T-helper 1 cell treated with Interleukin-12 subunit alpha and Interleukin-12 subunit beta and Interleukin-4 antibody, amounts not matched to agents 30 μg/mL and 1 μg/mL, for 36 hours (primary cell): ENCODE measurements at regions not wholly inside any gene's neighbourhood (a gene's known extent, or its start where the extent isn't known, plus 50 kb on each side); places are given as distances from the start of the nearest gene placed in this dataset.
"Not testable (repeated sequence)": the region's sequence is repeated elsewhere in the genome, so short reads cannot be mapped to it uniquely, and the experiment has no call there.

Source experiments
- H3K27ac Mint-ChIP-seq: one replicate; pipeline ENCODE4 v1.8.0; 2021; ENCODE audit warnings: mild to moderate bottlenecking, mixed read lengths
- H3K27me3 Mint-ChIP-seq: one replicate; pipeline ENCODE4 v1.8.0; 2021; ENCODE audit warnings: low read depth, mixed read lengths
- H3K36me3 Mint-ChIP-seq: one replicate; pipeline ENCODE4 v1.8.0; 2021; ENCODE audit warnings: low read depth, mixed read lengths
- H3K4me1 Mint-ChIP-seq: one replicate; pipeline ENCODE4 v1.8.0; 2021; ENCODE audit warnings: low read depth, mixed read lengths
- H3K4me3 Mint-ChIP-seq: one replicate; pipeline ENCODE4 v1.8.0; 2021; ENCODE audit warnings: mild to moderate bottlenecking, moderate library complexity, mixed read lengths
- H3K9me3 Mint-ChIP-seq: one replicate; pipeline ENCODE4 v1.8.0; 2021; ENCODE audit warnings: mixed read lengths

DNA sequence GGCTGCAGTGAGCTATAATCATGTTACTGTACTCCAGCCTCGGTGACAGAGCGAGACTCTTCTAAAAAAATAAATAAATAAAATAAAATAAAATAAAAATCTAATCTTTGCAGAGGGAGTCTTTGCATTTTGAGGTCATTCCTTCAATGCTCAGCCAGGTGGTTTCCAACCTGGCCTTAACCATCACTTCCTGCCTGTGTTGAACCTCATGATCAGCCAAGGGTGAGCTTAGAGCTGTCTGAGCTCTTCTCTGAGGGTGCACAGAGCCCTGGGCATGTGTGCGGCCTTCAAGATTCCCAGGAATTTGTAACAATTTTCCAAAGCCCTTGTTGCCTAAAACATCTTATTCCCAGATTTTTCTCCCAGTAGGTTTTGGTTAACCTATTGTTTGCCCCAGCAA lies 94.3 kb downstream of the KCNJ12 start:
- not testable (repeated sequence) for H3K27ac Mint-ChIP-seq, H3K36me3 Mint-ChIP-seq, H3K4me1 Mint-ChIP-seq, H3K4me3 Mint-ChIP-seq, H3K9me3 Mint-ChIP-seq
- H3K27me3 Mint-ChIP-seq, result peaks cover 22% of the 10 kb centered on the region

DNA sequence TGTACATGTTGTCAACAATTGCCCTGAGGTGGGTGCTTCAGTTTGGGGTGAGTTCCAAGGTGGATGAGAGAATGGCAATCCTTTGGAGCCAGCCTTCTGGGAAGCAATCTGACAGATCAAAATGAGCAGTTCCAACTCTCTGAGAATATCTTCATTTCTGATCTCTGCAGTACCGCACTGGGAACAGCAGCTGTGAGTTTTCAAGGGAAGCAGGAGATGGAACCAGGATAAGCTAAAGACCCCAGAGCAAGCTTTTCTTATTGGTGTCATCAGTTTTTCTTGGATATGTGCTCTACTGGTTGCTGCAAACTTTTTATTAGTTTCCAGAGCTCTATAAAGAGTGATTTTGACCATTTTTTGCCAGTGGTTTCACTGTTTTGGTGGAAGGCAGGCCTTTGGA lies 94.7 kb downstream of the KCNJ12 start:
- Mint-ChIP-seq H3K4me3 (no peak overlapping the region), H3K27ac (no peak overlapping the region), H3K4me1 (no peaks in the 10 kb centered on the region), H3K36me3 (no peaks in the 10 kb centered on the region), H3K27me3 (peaks cover 22% of the 10 kb centered on the region), H3K9me3 (no peaks in the 10 kb centered on the region)

DNA sequence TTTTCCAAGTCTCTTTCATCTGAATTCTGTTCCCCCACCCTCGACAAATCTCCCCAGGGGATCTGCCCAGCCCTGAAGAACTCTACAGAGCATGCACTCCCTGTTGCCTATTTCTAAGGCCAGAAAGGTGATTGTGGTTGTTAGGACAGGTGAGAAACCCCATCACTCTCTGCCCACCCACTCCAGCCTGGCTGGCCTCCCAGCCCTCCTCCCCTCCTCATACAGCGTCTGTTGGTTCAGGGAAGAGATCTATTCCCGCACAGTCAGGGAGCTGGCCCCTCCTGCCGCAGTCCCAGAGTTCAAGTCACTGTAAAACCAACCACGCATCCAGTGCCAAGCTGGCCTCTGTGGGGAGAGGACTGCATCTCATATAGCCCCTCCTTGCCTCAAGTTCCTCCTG lies 98.7 kb downstream of the KCNJ12 start:
- H3K27ac Mint-ChIP-seq, result no peak overlapping the region
- peaks cover 18% of the 10 kb centered on the region for H3K9me3 Mint-ChIP-seq
- H3K27me3 Mint-ChIP-seq, result peaks cover 12% of the 10 kb centered on the region
- H3K4me3 Mint-ChIP-seq, result no peak overlapping the region
- no peaks in the 10 kb centered on the region for H3K4me1 Mint-ChIP-seq
- no peaks in the 10 kb centered on the region for H3K36me3 Mint-ChIP-seq

DNA sequence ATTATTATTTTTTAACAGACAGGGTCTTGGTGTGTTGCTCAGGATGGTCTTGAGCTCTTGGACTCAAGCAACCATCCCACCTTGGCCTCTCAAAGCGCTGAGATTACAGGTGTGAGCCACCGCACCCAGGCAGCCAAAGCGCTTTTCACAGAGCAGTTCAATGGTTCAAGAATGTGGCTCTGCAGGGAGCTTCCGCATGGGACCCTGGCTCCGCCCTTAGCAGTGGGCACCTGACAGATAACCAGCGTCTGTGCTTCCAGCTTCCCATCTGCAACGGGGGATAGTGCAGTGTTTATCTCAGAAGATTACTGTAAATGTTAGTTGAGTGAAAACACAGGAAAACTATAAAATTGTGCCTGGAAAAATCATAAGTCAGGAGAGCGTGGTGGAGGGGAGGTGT lies 99.4 kb downstream of the KCNJ12 start:
- H3K27ac Mint-ChIP-seq, result no peak overlapping the region
- H3K27me3 Mint-ChIP-seq, result peaks cover 16% of the 10 kb centered on the region
- H3K36me3 Mint-ChIP-seq, result no peaks in the 10 kb centered on the region
- H3K9me3 Mint-ChIP-seq, result peaks cover 18% of the 10 kb centered on the region
- no peak overlapping the region for H3K4me3 Mint-ChIP-seq
- H3K4me1 Mint-ChIP-seq, result no peaks in the 10 kb centered on the region

DNA sequence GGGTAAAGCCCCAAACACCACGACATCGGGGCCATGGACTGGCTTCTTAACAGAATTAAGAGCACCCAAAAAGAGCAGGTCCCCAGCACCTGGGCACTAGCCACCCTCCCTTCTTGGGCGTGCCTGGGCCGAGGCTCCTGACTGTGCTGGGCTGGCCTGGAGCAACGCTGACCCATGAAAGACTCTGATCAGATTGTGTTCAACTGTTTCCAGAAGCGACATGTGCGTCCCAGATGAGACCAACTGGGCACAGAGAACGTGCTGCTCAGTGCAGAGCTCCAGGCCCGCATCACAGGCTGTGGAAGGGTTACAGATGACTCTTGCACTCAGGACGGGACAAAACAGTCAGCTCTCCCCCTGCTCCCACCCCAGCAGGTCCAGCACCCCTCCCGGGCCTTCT lies 100.7 kb downstream of the KCNJ12 start:
- Mint-ChIP-seq H3K4me1 (no peaks in the 10 kb centered on the region), H3K27me3 (peaks cover 11% of the 10 kb centered on the region), H3K4me3 (no peak overlapping the region), H3K9me3 (peaks cover 18% of the 10 kb centered on the region), H3K36me3 (no peaks in the 10 kb centered on the region), H3K27ac (no peak overlapping the region)

DNA sequence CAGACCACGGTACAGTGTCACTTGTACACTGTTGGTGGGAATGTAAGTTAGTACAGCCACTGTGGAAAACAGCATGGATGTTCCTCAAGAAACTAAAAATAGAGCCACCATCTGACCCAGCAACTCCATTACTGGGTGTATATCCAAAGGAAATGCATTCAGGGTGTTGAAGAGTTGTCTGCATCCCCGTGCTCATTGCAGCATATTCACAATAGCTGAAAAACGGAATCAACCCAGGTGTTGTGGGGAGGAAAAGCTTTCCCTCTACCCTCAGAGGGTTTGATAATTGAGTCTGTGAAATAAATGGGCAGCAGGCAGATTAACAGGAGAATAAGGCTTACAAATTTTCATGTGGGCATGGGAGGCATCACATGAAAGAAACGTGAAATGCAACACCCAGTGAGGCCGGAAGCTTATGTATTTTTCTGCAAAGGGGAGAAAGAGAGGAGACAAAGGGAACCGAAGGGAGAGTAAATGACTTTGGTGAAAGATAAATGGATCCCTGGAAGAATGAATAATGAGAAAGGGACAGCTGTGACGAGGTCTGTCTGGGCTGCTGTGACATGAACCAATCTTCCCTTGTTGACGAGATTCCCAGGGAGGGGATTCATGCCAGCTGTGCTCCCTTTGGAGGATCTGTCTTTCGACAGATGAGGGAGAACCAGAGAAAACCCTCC lies 106.2 kb downstream of the KCNJ12 start:
- H3K4me3 Mint-ChIP-seq, result no peak overlapping the region
- H3K36me3 Mint-ChIP-seq, result no peaks in the 10 kb centered on the region
- H3K27ac Mint-ChIP-seq, result no peak overlapping the region
- H3K4me1 Mint-ChIP-seq, result no peaks in the 10 kb centered on the region
- H3K27me3 Mint-ChIP-seq, result peaks cover 35% of the 10 kb centered on the region
- H3K9me3 Mint-ChIP-seq, result peaks cover 17% of the 10 kb centered on the region

DNA sequence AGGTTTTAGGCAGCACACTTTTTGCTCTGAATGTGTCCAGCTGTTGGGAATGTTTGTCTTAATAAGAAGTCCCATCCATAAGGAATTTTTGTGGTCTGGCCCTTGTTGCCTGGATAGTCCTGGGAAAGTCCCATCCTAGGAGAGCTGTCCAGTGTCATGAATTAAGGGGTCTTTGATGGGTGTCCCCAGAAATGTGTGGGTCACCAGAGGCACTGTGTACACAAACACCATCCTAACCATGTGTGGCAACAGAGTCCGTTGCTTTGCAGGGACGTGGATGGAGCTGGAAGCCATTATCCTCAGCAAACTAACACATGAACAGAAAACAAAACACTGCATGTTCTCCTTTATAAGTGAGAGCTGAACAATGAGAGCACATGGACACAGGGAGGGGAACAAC lies 111.9 kb downstream of the KCNJ12 start:
- peaks cover 21% of the 10 kb centered on the region for H3K27me3 Mint-ChIP-seq
- H3K9me3 Mint-ChIP-seq, H3K4me3 Mint-ChIP-seq, H3K36me3 Mint-ChIP-seq, H3K4me1 Mint-ChIP-seq, H3K27ac Mint-ChIP-seq: not testable (repeated sequence)

DNA sequence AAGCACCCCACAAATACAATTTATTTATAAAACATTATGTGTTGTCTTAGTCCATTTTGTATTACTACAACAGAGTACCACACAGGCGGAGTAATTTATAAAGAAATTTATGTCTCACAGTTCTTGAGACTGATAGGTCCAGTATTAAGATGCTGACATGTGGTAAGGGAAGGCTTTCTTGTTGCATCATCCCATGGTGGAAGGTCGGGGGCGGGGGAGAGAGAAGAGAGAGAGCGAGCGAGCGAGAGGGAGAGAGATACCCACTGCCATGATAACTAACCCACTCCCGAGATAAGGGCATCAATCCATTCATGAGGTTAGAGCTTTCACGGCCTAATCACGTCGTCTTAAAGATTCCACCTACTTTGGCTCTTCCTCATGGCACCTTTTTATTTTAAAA lies 117.8 kb downstream of the KCNJ12 start:
- Mint-ChIP-seq H3K27ac (no peak overlapping the region), H3K36me3 (no peaks in the 10 kb centered on the region), H3K9me3 (no peaks in the 10 kb centered on the region), H3K27me3 (peaks cover 3% of the 10 kb centered on the region), H3K4me3 (no peak overlapping the region), H3K4me1 (no peaks in the 10 kb centered on the region)

DNA sequence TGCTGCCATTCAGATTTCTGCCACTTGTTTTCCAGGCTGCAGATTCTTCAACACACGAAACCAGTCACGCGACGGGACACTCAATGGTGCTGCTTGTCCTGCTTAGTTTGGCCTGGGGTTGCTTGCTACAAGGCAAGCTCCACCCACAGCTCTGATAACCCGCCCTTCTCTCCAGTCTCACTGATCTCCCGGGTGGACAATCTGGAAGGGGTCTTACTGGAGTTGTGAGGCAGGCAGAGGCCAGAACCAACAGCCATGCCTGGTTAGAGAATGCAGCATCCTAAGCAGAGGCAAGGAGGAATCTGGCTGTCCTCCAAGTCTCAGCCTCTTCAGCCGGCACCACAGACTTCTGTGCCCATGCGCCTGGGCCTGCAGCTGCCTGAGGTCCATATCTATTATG lies 119.1 kb downstream of the KCNJ12 start:
- no peaks in the 10 kb centered on the region for H3K36me3 Mint-ChIP-seq
- no peak overlapping the region for H3K27ac Mint-ChIP-seq
- no peak overlapping the region for H3K4me3 Mint-ChIP-seq
- no peaks in the 10 kb centered on the region for H3K9me3 Mint-ChIP-seq
- H3K4me1 Mint-ChIP-seq, result no peaks in the 10 kb centered on the region
- peaks cover 3% of the 10 kb centered on the region for H3K27me3 Mint-ChIP-seq

DNA sequence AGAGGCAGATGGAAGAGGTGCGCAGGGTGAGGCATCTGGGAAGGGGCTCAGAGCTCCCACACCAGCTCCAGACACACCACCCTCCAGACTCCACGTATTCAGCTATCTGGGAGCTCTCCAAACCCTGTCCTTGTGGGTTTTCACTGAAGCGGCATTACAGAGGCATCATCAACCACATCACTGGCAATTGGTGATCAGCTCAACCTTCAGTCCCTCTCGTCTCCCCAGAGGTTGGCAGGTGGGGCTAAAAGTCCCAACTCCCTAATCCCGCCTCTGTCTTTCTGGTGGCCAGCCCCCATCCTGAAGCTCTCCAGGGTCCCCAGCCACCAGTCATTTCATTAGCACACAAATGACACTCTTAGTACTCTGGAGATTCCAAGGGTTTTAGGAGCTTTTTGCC lies 123.9 kb downstream of the KCNJ12 start:
- Mint-ChIP-seq H3K4me1 (no peaks in the 10 kb centered on the region), H3K36me3 (no peaks in the 10 kb centered on the region), H3K4me3 (no peak overlapping the region), H3K9me3 (no peaks in the 10 kb centered on the region), H3K27me3 (peaks cover 3% of the 10 kb centered on the region), H3K27ac (no peak overlapping the region)

DNA sequence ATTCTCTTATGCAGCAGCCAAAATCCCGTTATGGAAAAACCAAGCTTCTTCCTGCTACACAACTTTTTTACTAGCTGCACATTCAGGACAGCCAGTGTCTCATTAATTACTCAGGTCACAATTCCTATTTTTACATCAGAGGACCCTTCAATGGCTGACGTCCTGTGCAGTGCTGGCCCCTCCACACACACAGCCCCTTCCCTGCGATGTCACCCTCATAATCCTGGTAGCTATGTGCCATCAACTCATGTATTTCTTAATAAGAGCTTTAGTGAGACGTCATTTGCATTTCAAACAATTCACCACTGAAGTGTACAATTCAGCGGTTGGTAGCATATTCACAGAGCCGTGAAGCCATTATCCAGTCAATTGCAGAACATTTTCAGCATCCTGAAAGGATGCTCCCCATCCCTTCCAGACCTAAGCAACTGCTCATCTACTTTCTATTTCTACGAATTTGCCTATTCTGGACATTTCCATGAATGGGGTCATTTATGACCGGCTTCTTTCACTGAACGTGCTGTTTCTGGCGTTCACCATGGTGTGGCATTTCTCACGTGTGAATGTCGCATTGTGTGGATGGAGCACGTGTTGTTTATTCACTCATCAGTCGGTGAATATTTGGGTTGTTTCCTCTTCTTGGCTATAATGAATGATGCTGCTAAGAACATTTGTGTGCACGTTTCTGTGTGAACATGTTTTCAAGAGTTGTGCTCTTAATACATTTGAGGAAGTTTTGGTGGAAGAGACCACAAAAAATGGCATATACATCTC lies 126.0 kb downstream of the KCNJ12 start:
- not testable (repeated sequence) for H3K4me3 Mint-ChIP-seq, H3K27me3 Mint-ChIP-seq, H3K9me3 Mint-ChIP-seq, H3K36me3 Mint-ChIP-seq, H3K27ac Mint-ChIP-seq, H3K4me1 Mint-ChIP-seq

DNA sequence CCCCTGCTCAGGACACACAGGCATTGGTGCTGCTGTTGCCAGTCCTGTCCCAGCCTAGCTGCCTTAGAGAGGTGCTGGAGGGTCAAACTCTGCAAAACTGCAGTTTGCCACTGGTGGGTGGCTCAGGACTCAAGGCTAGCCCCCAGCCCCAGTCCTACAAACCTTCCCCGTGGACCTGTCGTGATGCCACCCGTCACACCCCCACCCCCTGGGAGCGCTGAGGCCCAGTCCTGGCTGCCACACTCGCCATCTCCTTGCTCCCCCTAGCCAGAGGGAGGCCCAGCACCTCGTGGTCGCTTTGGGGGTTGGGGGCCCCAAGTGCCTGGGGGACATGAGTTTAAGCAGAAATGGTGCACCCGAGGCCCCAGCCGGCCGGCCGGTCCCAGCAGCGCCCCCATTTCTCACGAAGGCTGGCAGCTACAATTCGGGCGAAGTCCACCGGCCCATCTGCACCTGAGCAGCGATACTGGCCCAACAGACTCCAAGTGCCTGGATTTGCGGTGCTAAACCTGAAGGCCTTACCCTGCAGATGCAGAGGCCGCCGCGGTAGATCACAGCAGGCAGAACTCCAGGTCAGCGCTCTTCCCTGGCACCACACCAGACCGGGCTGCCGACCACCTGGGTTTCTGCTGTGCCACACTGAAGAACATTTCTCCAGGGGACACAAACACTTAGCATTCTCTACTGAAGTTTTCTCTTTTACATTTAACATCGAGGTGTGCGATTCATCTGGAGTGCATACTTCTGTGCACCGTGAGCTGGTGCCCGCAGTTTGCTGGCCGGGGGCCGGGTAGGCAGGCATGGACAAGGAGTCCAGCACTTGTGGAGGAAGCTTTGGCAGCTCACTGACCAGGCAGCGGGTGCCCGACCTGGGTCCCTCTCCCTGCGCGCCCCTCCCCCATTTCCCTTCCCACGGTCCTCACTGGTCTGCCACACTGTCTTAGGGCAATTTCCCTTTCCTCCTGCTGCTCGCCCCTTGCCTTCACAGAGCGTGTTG lies 130.0 kb downstream of the KCNJ12 start:
- H3K4me3 Mint-ChIP-seq, result no peak overlapping the region
- H3K27me3 Mint-ChIP-seq, result peaks cover 32% of the 10 kb centered on the region
- H3K27ac Mint-ChIP-seq, result no peak overlapping the region
- peaks cover 12% of the 10 kb centered on the region for H3K4me1 Mint-ChIP-seq
- no peaks in the 10 kb centered on the region for H3K9me3 Mint-ChIP-seq
- no peaks in the 10 kb centered on the region for H3K36me3 Mint-ChIP-seq

DNA sequence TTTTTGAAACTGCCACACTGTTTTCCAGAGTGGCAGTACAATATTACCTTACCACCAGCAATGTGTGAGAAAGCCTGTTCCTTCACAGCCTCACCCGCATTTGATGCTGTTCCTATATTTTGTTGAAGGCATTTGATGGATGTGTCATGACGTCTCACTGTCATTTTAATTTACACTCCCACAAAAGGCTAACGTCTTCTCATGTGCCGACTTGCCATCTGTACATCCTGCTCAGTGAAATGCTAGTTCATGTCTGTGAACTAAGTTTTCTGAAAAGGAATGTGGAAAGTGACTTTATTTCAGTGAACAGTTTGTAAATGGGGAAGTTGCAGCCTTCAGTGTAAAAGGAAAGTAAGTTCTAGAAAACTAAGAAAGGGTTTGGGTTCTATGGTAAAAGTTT lies 131.6 kb downstream of the KCNJ12 start:
- not testable (repeated sequence) for H3K27ac Mint-ChIP-seq, H3K9me3 Mint-ChIP-seq, H3K4me3 Mint-ChIP-seq, H3K36me3 Mint-ChIP-seq
- Mint-ChIP-seq H3K27me3 (peaks cover 41% of the 10 kb centered on the region), H3K4me1 (peaks cover 14% of the 10 kb centered on the region)

DNA sequence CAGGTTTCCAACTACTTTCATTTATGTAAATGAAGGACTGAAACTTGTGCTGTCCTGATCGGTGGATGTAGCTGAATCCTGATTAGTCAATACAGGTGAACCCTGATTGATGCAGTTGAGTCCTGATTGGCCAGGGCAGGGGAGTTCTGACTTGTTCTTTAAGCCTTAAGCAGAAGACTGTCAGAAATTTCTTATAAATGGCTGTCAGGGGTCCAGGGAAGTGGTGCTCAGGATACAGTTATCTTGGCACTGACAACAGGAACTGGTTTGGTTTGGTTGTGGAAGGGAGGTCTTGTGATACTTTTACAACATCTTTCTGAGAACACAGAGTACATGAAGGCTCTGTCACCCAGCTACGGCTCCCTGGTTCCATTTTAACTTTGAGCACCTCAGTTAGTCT lies 132.1 kb downstream of the KCNJ12 start:
- H3K4me1 Mint-ChIP-seq, result peaks cover 14% of the 10 kb centered on the region

DNA sequence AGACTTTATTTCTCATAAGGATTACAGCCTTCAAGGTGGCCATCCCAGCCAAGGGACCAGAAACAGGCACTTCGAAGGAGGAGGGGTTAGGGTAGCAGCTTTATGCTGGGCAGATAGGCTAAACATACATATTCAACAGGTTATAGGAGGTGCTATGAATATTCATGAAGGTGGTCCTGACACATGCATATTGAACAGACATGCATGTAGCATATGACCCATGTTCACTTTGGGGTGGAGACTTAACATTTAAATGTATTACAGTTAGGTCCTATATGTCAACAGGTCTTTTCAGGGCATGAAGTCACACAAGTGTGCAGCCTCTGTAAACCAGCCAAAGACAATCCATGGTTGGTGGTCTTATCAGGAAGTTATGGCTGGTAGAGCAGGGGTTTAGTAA lies 133.2 kb downstream of the KCNJ12 start:
- not testable (repeated sequence) for H3K27ac Mint-ChIP-seq, H3K4me3 Mint-ChIP-seq, H3K9me3 Mint-ChIP-seq, H3K36me3 Mint-ChIP-seq
- H3K27me3 Mint-ChIP-seq, result peaks cover 45% of the 10 kb centered on the region
- peaks cover 14% of the 10 kb centered on the region for H3K4me1 Mint-ChIP-seq

More for the DNA sequence above, 132.1 kb downstream of the KCNJ12 start:
- H3K9me3 Mint-ChIP-seq, result no peaks in the 10 kb centered on the region
- H3K36me3 Mint-ChIP-seq, result no peaks in the 10 kb centered on the region
- no peak overlapping the region for H3K27ac Mint-ChIP-seq
- peaks cover 41% of the 10 kb centered on the region for H3K27me3 Mint-ChIP-seq
- no peak overlapping the region for H3K4me3 Mint-ChIP-seq
